ENCODE measurements at regions not wholly inside any gene's neighbourhood (a gene's known extent, or its start where the extent isn't known, plus 50 kb on each side); places are given as distances from the start of the nearest gene placed in this dataset.

DNA sequence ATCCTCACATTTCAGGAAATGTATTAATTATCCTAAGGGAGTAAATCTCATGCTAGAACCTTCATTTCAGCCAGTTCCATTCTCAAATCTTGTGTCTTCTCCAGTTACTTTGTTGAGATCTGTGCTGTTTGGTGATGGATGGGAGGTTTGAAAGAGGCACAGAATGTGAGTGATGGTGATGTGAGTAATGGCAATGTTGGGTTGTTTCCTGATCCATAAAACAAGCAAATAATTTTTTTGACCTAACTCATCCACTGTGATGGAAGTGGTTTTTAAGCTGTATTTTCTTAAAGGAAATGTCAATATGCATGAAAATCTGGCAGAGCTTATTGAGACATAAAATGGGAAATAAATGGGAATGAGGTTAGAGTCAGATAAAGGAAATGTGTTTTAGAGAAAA lies 214.7 kb downstream of the CHRM3 start:
- TF ChIP-seq, protein P1, sequence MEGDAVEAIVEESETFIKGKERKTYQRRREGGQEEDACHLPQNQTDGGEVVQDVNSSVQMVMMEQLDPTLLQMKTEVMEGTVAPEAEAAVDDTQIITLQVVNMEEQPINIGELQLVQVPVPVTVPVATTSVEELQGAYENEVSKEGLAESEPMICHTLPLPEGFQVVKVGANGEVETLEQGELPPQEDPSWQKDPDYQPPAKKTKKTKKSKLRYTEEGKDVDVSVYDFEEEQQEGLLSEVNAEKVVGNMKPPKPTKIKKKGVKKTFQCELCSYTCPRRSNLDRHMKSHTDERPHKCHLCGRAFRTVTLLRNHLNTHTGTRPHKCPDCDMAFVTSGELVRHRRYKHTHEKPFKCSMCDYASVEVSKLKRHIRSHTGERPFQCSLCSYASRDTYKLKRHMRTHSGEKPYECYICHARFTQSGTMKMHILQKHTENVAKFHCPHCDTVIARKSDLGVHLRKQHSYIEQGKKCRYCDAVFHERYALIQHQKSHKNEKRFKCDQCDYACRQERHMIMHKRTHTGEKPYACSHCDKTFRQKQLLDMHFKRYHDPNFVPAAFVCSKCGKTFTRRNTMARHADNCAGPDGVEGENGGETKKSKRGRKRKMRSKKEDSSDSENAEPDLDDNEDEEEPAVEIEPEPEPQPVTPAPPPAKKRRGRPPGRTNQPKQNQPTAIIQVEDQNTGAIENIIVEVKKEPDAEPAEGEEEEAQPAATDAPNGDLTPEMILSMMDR (IDR thresholded peaks at IDR 0.05), result no peak
- no peak for TF ChIP-seq POLR2A (IDR thresholded peaks at IDR 0.05)

Measured in stomach (tissue), 4 donors.